ENCODE measurements at regions not wholly inside any gene's neighbourhood (a gene's known extent, or its start where the extent isn't known, plus 50 kb on each side); places are given as distances from the start of the nearest gene placed in this dataset.
A peak's percentile ranks its signal among the peaks of the same experiment; 100 is the strongest.

GRCh38 chr18:27595113-27595838 is 410.2 kb upstream of the CHST9 start:
- no peak overlapping the region for H3K4me3 ChIP-seq (ENCODE audit: low read depth, low read length)
- DNase-seq (ENCODE audit: low read depth) (no peak), FAIRE-seq (no peak)
- TF ChIP-seq CTCF (IDR thresholded peaks at IDR 0.05; ENCODE audit: insufficient read depth, low read length, severe bottlenecking), result no peak
- no peaks in the 10 kb centered on the region for H3K36me3 ChIP-seq (ENCODE audit: control insufficient read depth, insufficient read depth, low read length)
- H3K27me3 ChIP-seq (ENCODE audit: control insufficient read depth, insufficient read depth, low read length), result no peaks in the 10 kb centered on the region

GRCh38 chr18:27585602-27586173 is 400.6 kb upstream of the CHST9 start:
- no peaks in the 10 kb centered on the region for H3K36me3 ChIP-seq (ENCODE audit: control insufficient read depth, insufficient read depth, low read length)
- no peaks in the 10 kb centered on the region for H3K27me3 ChIP-seq (ENCODE audit: control insufficient read depth, insufficient read depth, low read length)
- DNase-seq (ENCODE audit: low read depth) (no peak), FAIRE-seq (no peak)
- no peak overlapping the region for H3K4me3 ChIP-seq (ENCODE audit: low read depth, low read length)
- TF ChIP-seq CTCF (IDR thresholded peaks at IDR 0.05; ENCODE audit: insufficient read depth, low read length, severe bottlenecking), result no peak

- TF ChIP-seq CTCF (IDR thresholded peaks at IDR 0.05; ENCODE audit: insufficient read depth, low read length, severe bottlenecking), result no peak
- FAIRE-seq (no peak), DNase-seq (ENCODE audit: low read depth) (no peak)
- Histone ChIP-seq H3K36me3 (ENCODE audit: control insufficient read depth, insufficient read depth, low read length) (no peaks in the 10 kb centered on the region), H3K4me3 (ENCODE audit: low read depth, low read length) (no peak overlapping the region), H3K27me3 (ENCODE audit: control insufficient read depth, insufficient read depth, low read length) (no peaks in the 10 kb centered on the region)
Observed at GRCh38 chr18:27583466-27583865, 398.4 kb upstream of the CHST9 start.

GRCh38 chr18:27582760-27583412 is 397.8 kb upstream of the CHST9 start:
- H3K4me3 ChIP-seq (ENCODE audit: low read depth, low read length), result no peak overlapping the region
- FAIRE-seq (no peak), DNase-seq (ENCODE audit: low read depth) (peak; percentile 26)
- TF ChIP-seq CTCF (IDR thresholded peaks at IDR 0.05; ENCODE audit: insufficient read depth, low read length, severe bottlenecking), result no peak
- no peaks in the 10 kb centered on the region for H3K36me3 ChIP-seq (ENCODE audit: control insufficient read depth, insufficient read depth, low read length)
- no peaks in the 10 kb centered on the region for H3K27me3 ChIP-seq (ENCODE audit: control insufficient read depth, insufficient read depth, low read length)

- no peak for TF ChIP-seq CTCF (IDR thresholded peaks at IDR 0.05; ENCODE audit: insufficient read depth, low read length, severe bottlenecking)
- no peak for DNase-seq (ENCODE audit: low read depth)
- no peak for FAIRE-seq
- H3K36me3 ChIP-seq (ENCODE audit: control insufficient read depth, insufficient read depth, low read length), result no peaks in the 10 kb centered on the region
- no peak overlapping the region for H3K4me3 ChIP-seq (ENCODE audit: low read depth, low read length)
- H3K27me3 ChIP-seq (ENCODE audit: control insufficient read depth, insufficient read depth, low read length), result no peaks in the 10 kb centered on the region
Observed at GRCh38 chr18:27581296-27581904, 396.3 kb upstream of the CHST9 start.

Data from bronchial epithelial cell (primary cell).